ENCODE measurements at regions not wholly inside any gene's neighbourhood (a gene's known extent, or its start where the extent isn't known, plus 50 kb on each side); places are given as distances from the start of the nearest gene placed in this dataset.

DNA sequence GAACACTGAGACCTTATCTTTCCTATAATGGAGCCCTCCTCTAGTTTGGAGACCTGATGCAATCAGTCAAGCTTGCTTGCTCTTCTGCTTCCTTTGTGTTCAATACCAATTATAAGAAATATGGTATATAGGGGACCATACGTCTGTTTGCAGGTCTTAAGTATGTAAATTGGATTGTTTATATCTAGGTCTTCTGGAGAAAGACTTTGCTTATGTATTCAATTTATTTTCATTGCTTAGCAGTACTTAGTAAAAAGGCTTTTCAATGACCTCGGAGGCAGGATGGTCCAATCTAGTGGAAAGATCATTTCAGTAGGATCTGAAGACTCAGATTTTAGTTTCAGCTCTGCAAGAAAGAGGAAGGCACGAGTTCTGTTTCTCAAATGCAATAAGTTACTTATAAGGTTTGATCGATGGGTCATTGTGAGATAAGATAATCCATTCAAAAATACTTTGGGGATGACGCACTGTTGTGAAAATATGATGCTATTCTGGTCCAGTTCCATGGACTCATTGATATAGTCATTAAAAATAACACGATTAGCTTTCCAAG is 571.6 kb downstream of the SH2D4B start:
- Histone ChIP-seq H3K27me3 (no peaks in the 10 kb centered on the region), H3K36me3 (no peaks in the 10 kb centered on the region), H3K4me1 (no peaks in the 10 kb centered on the region), H3K27ac (no peak overlapping the region), H3K9me3 (no peaks in the 10 kb centered on the region), H3K4me3 (no peak overlapping the region)
- no peak for TF ChIP-seq POLR2A (IDR thresholded peaks at IDR 0.05)
- no peak for DNase-seq (ENCODE audit: low spot score in 2 of 2)
- 88% methylated on average over 6 of the region's 6 CpGs for WGBS

GRCh38 chr10:81116201-81116600 is 578.5 kb downstream of the SH2D4B start:
- Histone ChIP-seq H3K4me1 (no peaks in the 10 kb centered on the region), H3K27me3 (no peaks in the 10 kb centered on the region), H3K27ac (no peak overlapping the region), H3K4me3 (no peak overlapping the region), H3K9me3 (no peaks in the 10 kb centered on the region), H3K36me3 (no peaks in the 10 kb centered on the region)
- TF ChIP-seq EP300 (IDR thresholded peaks at IDR 0.05): no peak
- TF ChIP-seq POLR2A (IDR thresholded peaks at IDR 0.05): no peak
- no peak for TF ChIP-seq POLR2AphosphoS5 (IDR thresholded peaks at IDR 0.05)
- TF ChIP-seq CTCF (IDR thresholded peaks at IDR 0.05): no peak
- no peak for DNase-seq (ENCODE audit: low spot score in 2 of 2)
- 41% methylated on average over 4 of the region's 4 CpGs for WGBS

DNA sequence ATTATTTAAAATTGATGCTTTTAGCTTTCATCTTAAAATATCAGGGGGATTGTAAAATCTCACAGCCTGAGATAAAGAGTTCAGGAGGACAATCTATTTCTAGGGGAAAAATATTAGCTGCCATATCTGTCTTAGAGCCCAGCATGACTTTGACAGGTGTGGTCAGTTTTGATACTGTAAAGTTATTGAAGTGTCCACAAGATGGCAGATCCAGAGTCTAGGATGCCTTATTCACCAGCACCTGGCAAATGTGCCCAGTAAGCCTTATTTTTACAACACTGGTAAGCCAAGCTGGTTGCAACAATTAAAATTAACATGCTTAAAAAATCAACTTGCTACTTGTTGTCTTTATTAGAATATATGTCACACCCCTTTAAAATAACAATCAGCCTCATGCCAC is 579.3 kb downstream of the SH2D4B start:
- TF ChIP-seq CTCF (IDR thresholded peaks at IDR 0.05): no peak
- no peak for TF ChIP-seq POLR2AphosphoS5 (IDR thresholded peaks at IDR 0.05)
- no peak for TF ChIP-seq POLR2A (IDR thresholded peaks at IDR 0.05)
- no peak for TF ChIP-seq EP300 (IDR thresholded peaks at IDR 0.05)
- H3K4me3 ChIP-seq: no peak overlapping the region

GRCh38 chr10:81127931-81128330 is 590.2 kb downstream of the SH2D4B start:
- H3K9me3 ChIP-seq: no peaks in the 10 kb centered on the region
- H3K4me1 ChIP-seq: no peaks in the 10 kb centered on the region
- no peaks in the 10 kb centered on the region for H3K36me3 ChIP-seq
- H3K27me3 ChIP-seq: no peaks in the 10 kb centered on the region
- H3K27ac ChIP-seq: no peak overlapping the region
- 42% methylated on average over 3 of the region's 3 CpGs for WGBS
- no peak for DNase-seq (ENCODE audit: low spot score in 2 of 2)
- TF ChIP-seq POLR2AphosphoS5 (IDR thresholded peaks at IDR 0.05) (no peak), EP300 (IDR thresholded peaks at IDR 0.05) (no peak), CTCF (IDR thresholded peaks at IDR 0.05) (no peak), POLR2A (IDR thresholded peaks at IDR 0.05) (no peak)
- H3K4me3 ChIP-seq: no peak overlapping the region

More for the DNA sequence above, 579.3 kb downstream of the SH2D4B start:
- H3K9me3 ChIP-seq: no peaks in the 10 kb centered on the region
- DNase-seq (ENCODE audit: low spot score in 2 of 2): no peak
- H3K36me3 ChIP-seq: no peaks in the 10 kb centered on the region
- no peaks in the 10 kb centered on the region for H3K27me3 ChIP-seq
- H3K27ac ChIP-seq: no peak overlapping the region
- H3K4me1 ChIP-seq: no peaks in the 10 kb centered on the region

DNA sequence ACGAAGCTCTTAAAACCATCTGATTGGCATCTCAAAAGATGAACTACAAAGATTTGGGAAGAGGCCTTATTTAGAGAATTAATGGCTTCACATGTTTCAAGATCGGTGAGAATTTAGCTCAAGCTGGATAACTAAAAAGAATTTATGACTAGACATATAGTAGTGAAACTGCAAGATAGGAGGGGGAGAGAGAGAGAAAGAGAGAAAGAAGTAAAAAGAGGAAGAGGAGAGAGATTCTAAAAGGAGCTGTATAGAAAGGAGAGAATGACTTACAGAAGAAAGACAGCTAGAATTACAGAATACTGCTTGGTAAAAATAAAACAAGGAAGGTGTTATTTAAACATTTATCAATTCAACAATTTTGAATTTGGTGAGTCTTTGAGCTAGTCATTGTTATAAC is 592.3 kb downstream of the SH2D4B start:
- Histone ChIP-seq H3K9me3 (no peaks in the 10 kb centered on the region), H3K4me1 (no peaks in the 10 kb centered on the region), H3K36me3 (no peaks in the 10 kb centered on the region), H3K27me3 (no peaks in the 10 kb centered on the region), H3K4me3 (no peak overlapping the region), H3K27ac (no peak overlapping the region)
- no peak for TF ChIP-seq POLR2AphosphoS5 (IDR thresholded peaks at IDR 0.05)
- no peak for TF ChIP-seq CTCF (IDR thresholded peaks at IDR 0.05)
- no peak for TF ChIP-seq EP300 (IDR thresholded peaks at IDR 0.05)
- TF ChIP-seq POLR2A (IDR thresholded peaks at IDR 0.05): no peak
- DNase-seq (ENCODE audit: low spot score in 2 of 2): no peak
- WGBS: 66% methylated on average over 2 of the region's 2 CpGs

DNA sequence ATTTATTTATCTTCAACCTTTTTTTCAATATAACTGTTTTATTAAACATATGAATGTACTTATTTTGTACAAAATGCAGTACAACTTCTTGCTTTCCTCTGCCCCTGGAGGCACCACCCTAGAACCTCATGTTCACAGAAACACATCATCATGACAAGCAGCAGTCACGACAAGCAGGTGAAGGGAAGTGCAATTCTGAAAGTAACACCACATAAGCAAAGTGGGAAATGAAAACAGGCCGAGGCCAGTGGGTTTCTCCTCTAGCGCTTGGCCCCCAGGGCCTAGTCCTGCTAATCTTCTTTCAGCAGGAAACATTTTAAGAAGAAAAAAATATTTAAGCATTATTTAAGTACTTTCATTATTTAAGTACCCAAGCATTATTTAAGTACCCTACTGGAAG is 598.1 kb downstream of the SH2D4B start:
- Histone ChIP-seq H3K9me3 (no peaks in the 10 kb centered on the region), H3K27ac (no peak overlapping the region), H3K36me3 (no peaks in the 10 kb centered on the region), H3K27me3 (no peaks in the 10 kb centered on the region), H3K4me1 (no peaks in the 10 kb centered on the region), H3K4me3 (no peak overlapping the region)
- 52% methylated on average over 3 of the region's 3 CpGs for WGBS
- no peak for DNase-seq (ENCODE audit: low spot score in 2 of 2)
- no peak for TF ChIP-seq POLR2AphosphoS5 (IDR thresholded peaks at IDR 0.05)
- no peak for TF ChIP-seq CTCF (IDR thresholded peaks at IDR 0.05)
- TF ChIP-seq POLR2A (IDR thresholded peaks at IDR 0.05): no peak
- no peak for TF ChIP-seq EP300 (IDR thresholded peaks at IDR 0.05)
